Nephron progenitor cell (in vitro differentiated cells): ENCODE measurements at regions not wholly inside any gene's neighbourhood (a gene's known extent, or its start where the extent isn't known, plus 50 kb on each side); places are given as distances from the start of the nearest gene placed in this dataset.

Source experiments
- DNase-seq: peaks from one replicate; pipeline ENCODE4 v3.0.0; 2021
- H3K27ac Mint-ChIP-seq: 2 replicates; pipeline ENCODE4 v1.8.0; 2021; ENCODE audit warnings: mild to moderate bottlenecking, moderate library complexity, mixed read lengths
- H3K27me3 Mint-ChIP-seq: 2 replicates; pipeline ENCODE4 v1.8.0; 2021; ENCODE audit warnings: mild to moderate bottlenecking, low read depth, mixed read lengths; ENCODE audit not compliant: poor library complexity
- H3K36me3 Mint-ChIP-seq: 2 replicates; pipeline ENCODE4 v1.8.0; 2021; ENCODE audit warnings: low read depth, mixed read lengths
- H3K4me1 Mint-ChIP-seq: 2 replicates; pipeline ENCODE4 v1.8.0; 2021; ENCODE audit warnings: mixed read lengths
- H3K4me3 Mint-ChIP-seq: 2 replicates; pipeline ENCODE4 v1.8.0; 2021; ENCODE audit warnings: mild to moderate bottlenecking, moderate library complexity, mixed read lengths
- H3K9me3 Mint-ChIP-seq: 2 replicates; pipeline ENCODE4 v1.8.0; 2021; ENCODE audit warnings: mild to moderate bottlenecking, moderate library complexity, mixed read lengths
- CTCF ChIP-seq: fragments of 200-600 bp; sonication (generic); IDR thresholded peaks from 2 replicates; pipeline ENCODE4 v1.5.0; 2021; ENCODE audit warnings: antibody characterized with exemption

DNA sequence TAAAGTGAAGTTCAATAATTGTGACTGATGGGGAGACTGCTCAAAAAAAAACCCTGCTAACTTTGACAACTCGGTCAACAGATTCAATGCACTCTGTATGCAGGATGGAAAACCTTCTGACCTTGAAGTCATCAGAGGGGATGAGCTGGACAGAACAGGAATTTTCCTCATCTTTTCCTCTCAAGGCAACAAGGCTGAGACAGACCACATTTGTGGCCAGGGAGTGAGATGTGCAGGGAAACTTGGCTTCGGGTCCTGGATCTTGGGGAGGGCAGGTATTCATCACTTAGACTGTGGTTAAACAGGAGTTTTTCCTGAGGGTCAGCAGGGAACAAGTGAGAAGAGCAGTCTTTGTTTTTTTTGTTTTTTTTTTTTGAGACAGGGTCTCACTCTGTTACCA is 100.6 kb downstream of the BAMBI start:
- Mint-ChIP-seq H3K27me3 (peaks cover 12% of the 10 kb centered on the region), H3K4me3 (no peak overlapping the region)

GRCh38 chr10:28778524-28778923 is 101.2 kb downstream of the BAMBI start:
- Mint-ChIP-seq H3K36me3 (no peaks in the 10 kb centered on the region), H3K27me3 (peaks cover 7% of the 10 kb centered on the region), H3K4me3 (no peak overlapping the region), H3K27ac (no peak overlapping the region), H3K4me1 (peaks cover 37% of the 10 kb centered on the region), H3K9me3 (peaks cover 3% of the 10 kb centered on the region)
- no peak for DNase-seq
- no peak for TF ChIP-seq CTCF

More for the DNA sequence above, 100.6 kb downstream of the BAMBI start:
- Mint-ChIP-seq H3K9me3 (peaks cover 9% of the 10 kb centered on the region), H3K4me1 (peaks cover 31% of the 10 kb centered on the region), H3K36me3 (no peaks in the 10 kb centered on the region), H3K27ac (no peak overlapping the region)
- TF ChIP-seq CTCF: no peak
- no peak for DNase-seq

GRCh38 chr10:28781296-28781695 is 104.0 kb downstream of the BAMBI start:
- Mint-ChIP-seq H3K4me3 (no peak overlapping the region), H3K27ac (no peak overlapping the region), H3K36me3 (no peaks in the 10 kb centered on the region), H3K27me3 (peaks cover 4% of the 10 kb centered on the region), H3K4me1 (peaks cover 49% of the 10 kb centered on the region), H3K9me3 (no peaks in the 10 kb centered on the region)
- no peak for TF ChIP-seq CTCF
- no peak for DNase-seq

GRCh38 chr10:28783087-28783486 is 105.8 kb downstream of the BAMBI start:
- no peaks in the 10 kb centered on the region for H3K36me3 Mint-ChIP-seq
- no peak for DNase-seq
- peaks cover 2% of the 10 kb centered on the region for H3K27me3 Mint-ChIP-seq
- no peak overlapping the region for H3K4me3 Mint-ChIP-seq
- H3K9me3 Mint-ChIP-seq: no peaks in the 10 kb centered on the region
- H3K4me1 Mint-ChIP-seq: peaks cover 37% of the 10 kb centered on the region
- no peak for TF ChIP-seq CTCF
- no peak overlapping the region for H3K27ac Mint-ChIP-seq

DNA sequence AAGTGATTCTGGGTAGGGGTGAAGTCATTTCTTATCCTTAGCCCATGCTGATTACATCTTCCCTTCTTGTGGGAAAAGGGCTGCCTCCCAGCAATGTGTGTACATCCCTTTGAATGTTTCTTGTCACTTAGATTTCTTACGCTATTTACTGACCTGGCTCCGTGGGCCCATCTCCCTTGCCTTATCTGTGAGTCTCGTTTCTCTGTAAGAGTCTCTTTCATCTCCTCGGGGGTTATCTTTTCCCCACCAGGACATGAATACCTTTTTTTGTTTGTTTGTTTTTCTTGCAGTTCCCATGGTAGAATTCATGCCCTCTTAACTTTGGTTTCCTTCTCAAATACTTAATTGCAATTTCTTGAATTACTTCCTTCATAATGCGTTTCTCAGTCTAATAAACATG is 107.7 kb downstream of the BAMBI start:
- Mint-ChIP-seq H3K27ac (no peak overlapping the region), H3K27me3 (peaks cover 2% of the 10 kb centered on the region), H3K36me3 (no peaks in the 10 kb centered on the region), H3K9me3 (no peaks in the 10 kb centered on the region), H3K4me1 (peaks cover 28% of the 10 kb centered on the region), H3K4me3 (no peak overlapping the region)
- no peak for TF ChIP-seq CTCF
- no peak for DNase-seq

DNA sequence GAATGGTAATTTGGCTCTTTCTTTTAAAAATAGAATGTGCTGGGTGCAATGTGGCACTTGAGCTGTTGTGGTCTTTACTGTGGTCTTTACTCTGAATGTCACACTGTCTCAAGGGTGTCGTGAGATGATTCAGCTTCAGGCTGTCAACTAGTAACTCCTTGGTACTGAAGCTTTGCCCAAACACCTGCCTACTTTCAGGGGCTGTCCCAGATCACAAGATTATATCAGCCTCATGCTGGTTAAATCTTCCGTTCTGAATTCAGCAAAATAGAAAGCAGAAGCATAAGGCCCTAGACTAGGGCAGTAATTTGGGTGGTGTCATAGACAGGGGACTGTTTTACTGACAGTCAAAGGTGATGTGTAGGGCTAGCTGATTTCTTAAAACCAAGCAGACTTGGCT is 110.9 kb downstream of the BAMBI start:
- Mint-ChIP-seq H3K27ac (no peak overlapping the region), H3K36me3 (no peaks in the 10 kb centered on the region), H3K4me3 (no peak overlapping the region), H3K27me3 (peaks cover 9% of the 10 kb centered on the region), H3K4me1 (peaks cover 24% of the 10 kb centered on the region), H3K9me3 (no peaks in the 10 kb centered on the region)
- no peak for TF ChIP-seq CTCF
- DNase-seq: no peak
